SK-N-SH (cell line): ENCODE measurements at regions not wholly inside any gene's neighbourhood (a gene's known extent, or its start where the extent isn't known, plus 50 kb on each side); places are given as distances from the start of the nearest gene placed in this dataset.

Experiments
- CTCF ChIP-seq: fragments of 200-600 bp; sonication (generic); IDR thresholded peaks from 2 replicates; pipeline ENCODE4 v1.6.1; 2017; ENCODE audit warnings: antibody characterized with exemption, mild to moderate bottlenecking, moderate library complexity
- EP300 ChIP-seq, 2 experiments: IDR thresholded peaks; 2 replicates each; pipeline versions ENCODE4 v1.4.0 to v1.6.1; 2012; ENCODE audit warnings: borderline replicate concordance in 1 of 2, low read depth in 1 of 2, low read length in 1 of 2
- JUND ChIP-seq: IDR thresholded peaks from 2 replicates; pipeline ENCODE4 v1.4.0; 2012
- MEF2A ChIP-seq: IDR thresholded peaks from 2 replicates; pipeline ENCODE4 v1.4.0; 2012; ENCODE audit warnings: low read depth, borderline replicate concordance
- MXI1 ChIP-seq: IDR thresholded peaks from 2 replicates; pipeline ENCODE4 v1.6.1; 2012; ENCODE audit warnings: mild to moderate bottlenecking, low read depth, low read length, improper control_type of control experiment
- NFIC ChIP-seq: IDR thresholded peaks from 2 replicates; pipeline ENCODE4 v1.4.0; 2012; ENCODE audit warnings: borderline replicate concordance
- PBX3 ChIP-seq: IDR thresholded peaks from 2 replicates; pipeline ENCODE4; 2012
- POLR2AphosphoS5 ChIP-seq: IDR thresholded peaks from 2 replicates; pipeline ENCODE4 v1.6.1; 2012; ENCODE audit warnings: low read depth, low read length
- RAD21 ChIP-seq: IDR thresholded peaks from 2 replicates; pipeline ENCODE4 v1.6.1; 2012; ENCODE audit warnings: mild to moderate bottlenecking, low read length
- REST ChIP-seq: IDR thresholded peaks from 2 replicates; pipeline ENCODE4 v1.6.1; 2012; ENCODE audit warnings: mild to moderate bottlenecking, low read depth, low read length, moderate library complexity
- RFX5 ChIP-seq: IDR thresholded peaks from 2 replicates; pipeline ENCODE4 v1.6.1; 2012; ENCODE audit warnings: mild to moderate bottlenecking, improper control_type of control experiment, low read length
- SMC3 ChIP-seq: IDR thresholded peaks from 2 replicates; pipeline ENCODE4 v1.6.1; 2012; ENCODE audit warnings: low read depth, low read length, improper control_type of control experiment
- USF1 ChIP-seq: IDR thresholded peaks from 2 replicates; pipeline ENCODE4 v1.4.0; 2012; ENCODE audit warnings: low read depth, borderline replicate concordance
- YY1 ChIP-seq: IDR thresholded peaks from 2 replicates; pipeline ENCODE4 v1.4.0; 2012; ENCODE audit warnings: low read depth, mild to moderate bottlenecking

- TF ChIP-seq RFX5 (no peak), REST (no peak), CTCF (no peak), YY1 (no peak), MEF2A (no peak), EP300 (IDR thresholded peaks at IDR 0.05; ENCODE audit: borderline replicate concordance in 1 of 2, low read depth in 1 of 2, low read length in 1 of 2) (no peak), MXI1 (no peak), JUND (no peak), USF1 (no peak), RAD21 (no peak), POLR2AphosphoS5 (no peak), NFIC (no peak), SMC3 (no peak), PBX3 (no peak)
Observed at GRCh38 chr11:44512818-44513217, 52.6 kb upstream of the CD82 start.
